ENCODE measurements at regions not wholly inside any gene's neighbourhood (a gene's known extent, or its start where the extent isn't known, plus 50 kb on each side); places are given as distances from the start of the nearest gene placed in this dataset.

DNA sequence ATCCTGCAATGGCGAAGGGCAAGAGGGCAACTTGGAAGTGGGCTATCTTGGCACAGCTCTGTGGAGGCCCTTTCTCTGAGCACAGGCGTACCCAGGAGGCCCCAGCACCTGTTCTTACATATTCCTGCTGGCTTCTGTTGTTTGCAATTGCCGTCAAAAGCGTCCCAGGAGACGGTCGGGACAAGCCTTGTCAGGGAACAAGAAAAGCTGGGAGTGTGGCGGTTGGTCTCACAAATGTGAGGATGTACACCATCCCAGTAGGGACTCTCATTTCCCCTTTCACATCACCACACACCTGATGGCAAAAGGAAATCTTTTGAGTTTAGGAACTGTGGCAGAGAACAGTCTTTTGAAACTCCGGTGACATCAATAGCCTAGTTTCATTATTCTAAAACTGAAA, 94.7 kb upstream of the EFEMP1 start:
- ATAC-seq (no peak), FAIRE-seq (no peak), DNase-seq (ENCODE audit: low read depth, low spot score) (no peak)
- Histone ChIP-seq H3K4me1 (ENCODE audit: control insufficient read depth, insufficient read depth, low read length) (no peaks in the 10 kb centered on the region), H4K20me1 (ENCODE audit: control insufficient read depth, insufficient read depth) (no peaks in the 10 kb centered on the region), H3K4me2 (ENCODE audit: control insufficient read depth, insufficient read depth) (no peak overlapping the region), H3K36me3 (ENCODE audit: control insufficient read depth in 2 of 2, insufficient read depth in 2 of 2, low read length in 1 of 2) (no peaks in the 10 kb centered on the region), H3K27ac (ENCODE audit: control insufficient read depth, insufficient read depth) (no peak overlapping the region), H3K9me3 (replicated peaks; ENCODE audit: control insufficient read depth, insufficient read depth, low read length) (no peaks in the 10 kb centered on the region), H3K79me2 (ENCODE audit: control insufficient read depth, insufficient read depth, low read length) (no peaks in the 10 kb centered on the region), H3K27me3 (replicated peaks in 1 of 2; ENCODE audit: control insufficient read depth in 2 of 2, insufficient read depth in 2 of 2, low read length in 1 of 2) (no peaks in the 10 kb centered on the region), H3K4me3 (no peak overlapping the region), H3K9ac (ENCODE audit: control insufficient read depth, insufficient read depth, low read length) (no peak overlapping the region), H2AFZ (ENCODE audit: control insufficient read depth, low read depth, low read length) (no peak overlapping the region)
- RAD21 ChIA-PET (ENCODE audit: unreplicated experiment) = no interaction called here
- no peak for TF ChIP-seq MEF2B (IDR thresholded peaks at IDR 0.05; ENCODE audit: partially characterized antibody, poor library complexity, severe bottlenecking)
- no peak for TF ChIP-seq RB1 (IDR thresholded peaks at IDR 0.05; ENCODE audit: borderline replicate concordance)
- no peak for TF ChIP-seq PAX8 (IDR thresholded peaks at IDR 0.05)
- no TSS peak for BruUV-seq (replicated peaks)
- intact Hi-C loops (cut with micrococcal nuclease; ENCODE audit: unreplicated experiment) = no loop called here
- CTCF ChIA-PET = interaction anchor here (0.7 kb wide), 1 partner anchor 10 kb away, joined by 3 read pairs; no protein-coding TSS in a partner anchor
- SMC1A ChIA-PET (ENCODE audit: uncharacterized antibody, unreplicated experiment) = interaction anchor here (0.7 kb wide), 1 partner anchor 207 kb away, joined by 3 read pairs; no protein-coding TSS in a partner anchor
- WGBS (ENCODE audit: insufficient coverage, insufficient replicate concordance, low lambda C conversion rate, missing lambda C conversion rate) = 50% methylated on average over 8 of the region's 8 CpGs
- POLR2A ChIA-PET = no interaction called here
- in situ Hi-C loops (cut with MboI) = no loop called here

DNA sequence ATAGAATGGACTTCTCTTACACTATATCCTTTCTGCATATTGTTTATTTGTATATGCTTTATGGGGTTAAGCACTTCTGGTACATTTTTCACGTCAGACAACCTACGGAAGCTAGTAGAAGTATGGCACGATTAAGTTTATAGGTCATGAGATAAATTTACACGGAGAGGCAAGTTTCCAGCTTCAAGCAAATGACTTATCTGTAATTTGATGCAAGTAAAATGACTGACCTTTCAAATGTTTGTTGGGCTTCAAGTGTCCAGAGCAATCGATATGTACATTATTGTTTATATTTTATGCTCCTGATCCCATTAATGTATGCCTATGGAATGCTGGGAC, 97.5 kb upstream of the EFEMP1 start:
- Histone ChIP-seq H3K79me2 (ENCODE audit: control insufficient read depth, insufficient read depth, low read length) (no peaks in the 10 kb centered on the region), H3K4me3 (no peak overlapping the region), H4K20me1 (ENCODE audit: control insufficient read depth, insufficient read depth) (no peaks in the 10 kb centered on the region), H3K9ac (ENCODE audit: control insufficient read depth, insufficient read depth, low read length) (no peak overlapping the region), H3K4me2 (ENCODE audit: control insufficient read depth, insufficient read depth) (no peak overlapping the region), H3K27ac (ENCODE audit: control insufficient read depth, insufficient read depth) (no peak overlapping the region), H3K27me3 (replicated peaks in 1 of 2; ENCODE audit: control insufficient read depth in 2 of 2, insufficient read depth in 2 of 2, low read length in 1 of 2) (no peaks in the 10 kb centered on the region), H3K4me1 (ENCODE audit: control insufficient read depth, insufficient read depth, low read length) (no peaks in the 10 kb centered on the region), H3K36me3 (ENCODE audit: control insufficient read depth in 2 of 2, insufficient read depth in 2 of 2, low read length in 1 of 2) (no peaks in the 10 kb centered on the region), H3K9me3 (replicated peaks; ENCODE audit: control insufficient read depth, insufficient read depth, low read length) (no peaks in the 10 kb centered on the region), H2AFZ (ENCODE audit: control insufficient read depth, low read depth, low read length) (no peak overlapping the region)
- WGBS (ENCODE audit: insufficient coverage, insufficient replicate concordance, low lambda C conversion rate, missing lambda C conversion rate) = 44% methylated on average over 5 of the region's 5 CpGs
- ChIA-PET SMC1A (ENCODE audit: uncharacterized antibody, unreplicated experiment) (no interaction called here), CTCF (no interaction called here), RAD21 (ENCODE audit: unreplicated experiment) (no interaction called here), POLR2A (no interaction called here)
- intact Hi-C loops (cut with micrococcal nuclease; ENCODE audit: unreplicated experiment) (no loop called here), in situ Hi-C loops (cut with MboI) (no loop called here)
- DNase-seq (ENCODE audit: low read depth, low spot score) = no peak
- FAIRE-seq = no peak
- BruUV-seq (replicated peaks) = no TSS peak
- no peak for ATAC-seq
- TF ChIP-seq JUND (IDR thresholded peaks at IDR 0.05; ENCODE audit: low read depth, low read length) (no peak), SUPT20H (IDR thresholded peaks at IDR 0.05; ENCODE audit: borderline replicate concordance, control insufficient read depth, low read depth, low read length) (no peak), HDAC6 (IDR thresholded peaks at IDR 0.05; ENCODE audit: unreplicated experiment) (no peak), HDGF (IDR thresholded peaks at IDR 0.05) (no peak), YBX1 (IDR thresholded peaks at IDR 0.05) (no peak), CHD1 (IDR thresholded peaks at IDR 0.05; ENCODE audit: low read depth, low read length) (no peak), BACH1 (IDR thresholded peaks at IDR 0.05; ENCODE audit: borderline replicate concordance) (no peak), KLF5 (IDR thresholded peaks at IDR 0.05; ENCODE audit: partially characterized antibody) (no peak), CHD4 (IDR thresholded peaks at IDR 0.05) (no peak), HDAC2 (IDR thresholded peaks at IDR 0.05) (no peak)
- TF ChIP-seq, protein P1, sequence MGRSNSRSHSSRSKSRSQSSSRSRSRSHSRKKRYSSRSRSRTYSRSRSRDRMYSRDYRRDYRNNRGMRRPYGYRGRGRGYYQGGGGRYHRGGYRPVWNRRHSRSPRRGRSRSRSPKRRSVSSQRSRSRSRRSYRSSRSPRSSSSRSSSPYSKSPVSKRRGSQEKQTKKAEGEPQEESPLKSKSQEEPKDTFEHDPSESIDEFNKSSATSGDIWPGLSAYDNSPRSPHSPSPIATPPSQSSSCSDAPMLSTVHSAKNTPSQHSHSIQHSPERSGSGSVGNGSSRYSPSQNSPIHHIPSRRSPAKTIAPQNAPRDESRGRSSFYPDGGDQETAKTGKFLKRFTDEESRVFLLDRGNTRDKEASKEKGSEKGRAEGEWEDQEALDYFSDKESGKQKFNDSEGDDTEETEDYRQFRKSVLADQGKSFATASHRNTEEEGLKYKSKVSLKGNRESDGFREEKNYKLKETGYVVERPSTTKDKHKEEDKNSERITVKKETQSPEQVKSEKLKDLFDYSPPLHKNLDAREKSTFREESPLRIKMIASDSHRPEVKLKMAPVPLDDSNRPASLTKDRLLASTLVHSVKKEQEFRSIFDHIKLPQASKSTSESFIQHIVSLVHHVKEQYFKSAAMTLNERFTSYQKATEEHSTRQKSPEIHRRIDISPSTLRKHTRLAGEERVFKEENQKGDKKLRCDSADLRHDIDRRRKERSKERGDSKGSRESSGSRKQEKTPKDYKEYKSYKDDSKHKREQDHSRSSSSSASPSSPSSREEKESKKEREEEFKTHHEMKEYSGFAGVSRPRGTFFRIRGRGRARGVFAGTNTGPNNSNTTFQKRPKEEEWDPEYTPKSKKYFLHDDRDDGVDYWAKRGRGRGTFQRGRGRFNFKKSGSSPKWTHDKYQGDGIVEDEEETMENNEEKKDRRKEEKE (IDR thresholded peaks at IDR 0.05) = no peak
- TF ChIP-seq, protein P2, sequence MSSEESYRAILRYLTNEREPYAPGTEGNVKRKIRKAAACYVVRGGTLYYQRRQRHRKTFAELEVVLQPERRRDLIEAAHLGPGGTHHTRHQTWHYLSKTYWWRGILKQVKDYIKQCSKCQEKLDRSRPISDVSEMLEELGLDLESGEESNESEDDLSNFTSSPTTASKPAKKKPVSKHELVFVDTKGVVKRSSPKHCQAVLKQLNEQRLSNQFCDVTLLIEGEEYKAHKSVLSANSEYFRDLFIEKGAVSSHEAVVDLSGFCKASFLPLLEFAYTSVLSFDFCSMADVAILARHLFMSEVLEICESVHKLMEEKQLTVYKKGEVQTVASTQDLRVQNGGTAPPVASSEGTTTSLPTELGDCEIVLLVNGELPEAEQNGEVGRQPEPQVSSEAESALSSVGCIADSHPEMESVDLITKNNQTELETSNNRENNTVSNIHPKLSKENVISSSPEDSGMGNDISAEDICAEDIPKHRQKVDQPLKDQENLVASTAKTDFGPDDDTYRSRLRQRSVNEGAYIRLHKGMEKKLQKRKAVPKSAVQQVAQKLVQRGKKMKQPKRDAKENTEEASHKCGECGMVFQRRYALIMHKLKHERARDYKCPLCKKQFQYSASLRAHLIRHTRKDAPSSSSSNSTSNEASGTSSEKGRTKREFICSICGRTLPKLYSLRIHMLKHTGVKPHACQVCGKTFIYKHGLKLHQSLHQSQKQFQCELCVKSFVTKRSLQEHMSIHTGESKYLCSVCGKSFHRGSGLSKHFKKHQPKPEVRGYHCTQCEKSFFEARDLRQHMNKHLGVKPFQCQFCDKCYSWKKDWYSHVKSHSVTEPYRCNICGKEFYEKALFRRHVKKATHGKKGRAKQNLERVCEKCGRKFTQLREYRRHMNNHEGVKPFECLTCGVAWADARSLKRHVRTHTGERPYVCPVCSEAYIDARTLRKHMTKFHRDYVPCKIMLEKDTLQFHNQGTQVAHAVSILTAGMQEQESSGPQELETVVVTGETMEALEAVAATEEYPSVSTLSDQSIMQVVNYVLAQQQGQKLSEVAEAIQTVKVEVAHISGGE (CRISPR knock-in tag; IDR thresholded peaks at IDR 0.05) = no peak

Measured in GM12878 (cell line).